ENCODE measurements at regions not wholly inside any gene's neighbourhood (a gene's known extent, or its start where the extent isn't known, plus 50 kb on each side); places are given as distances from the start of the nearest gene placed in this dataset.

GRCh38 chr3:28863186-28863585 lies 417.7 kb upstream of the RBMS3 start (continued):
- no peak for TF ChIP-seq ZNF462 (CRISPR knock-in tag; IDR thresholded peaks at IDR 0.05)
- TF ChIP-seq EZH2 (IDR thresholded peaks at IDR 0.05; ENCODE audit: low read depth, unreplicated experiment): no peak
- no peak for TF ChIP-seq CREB1 (CRISPR knock-in tag; IDR thresholded peaks at IDR 0.05; ENCODE audit: low read depth)
- TF ChIP-seq JUNB (IDR thresholded peaks at IDR 0.05; ENCODE audit: unreplicated experiment): no peak
- no peak for TF ChIP-seq NANOG (IDR thresholded peaks at IDR 0.05; ENCODE audit: borderline replicate concordance)
- no peak for TF ChIP-seq REST (IDR thresholded peaks at IDR 0.05; ENCODE audit: unreplicated experiment)

GRCh38 chr3:28867836-28868235 lies 413.0 kb upstream of the RBMS3 start:
- H2AFZ ChIP-seq: peak overlapping the region; percentile 61; the same call in 1 of the 2 replicates
- no peaks in the 10 kb centered on the region for H3K9me2 ChIP-seq (ENCODE audit: insufficient read depth)
- Mint-ChIP-seq H3K4me1 (no peaks in the 10 kb centered on the region), H3K9me3 (no peaks in the 10 kb centered on the region), H3K36me3 (ENCODE audit: low read depth) (no peaks in the 10 kb centered on the region), H3K27me3 (ENCODE audit: insufficient read depth, low read depth, poor library complexity) (no peaks in the 10 kb centered on the region), H3K4me3 (no peak overlapping the region), H3K27ac (no peak overlapping the region)
- no peaks in the 10 kb centered on the region for H3K27me3 ChIP-seq (ENCODE audit: insufficient read depth)
- peak; percentile 57 for ATAC-seq
- H3K4me1 ChIP-seq (ENCODE audit: insufficient read depth): 0 out of 2 replicates have a peak, but pooled peaks cover 4% of the 10 kb centered on the region
- no peak for DNase-seq (ENCODE audit: low spot score)
- no peaks in the 10 kb centered on the region for H3K36me3 ChIP-seq (ENCODE audit: insufficient read depth)
- H3K79me2 ChIP-seq (replicated peaks; ENCODE audit: insufficient read depth): no peaks in the 10 kb centered on the region
- H3K4me2 ChIP-seq: no peak overlapping the region
- H3F3A ChIP-seq (replicated peaks; ENCODE audit: low read depth): no peaks in the 10 kb centered on the region
- H3K27ac ChIP-seq (ENCODE audit: low read depth): no peak overlapping the region
- no peak overlapping the region for H3K4me3 ChIP-seq
- H4K20me1 ChIP-seq (replicated peaks; ENCODE audit: insufficient read depth): no peaks in the 10 kb centered on the region
- TF ChIP-seq ZNF331 (CRISPR knock-in tag; IDR thresholded peaks at IDR 0.05; ENCODE audit: low read depth) (no peak), POLR2AphosphoS5 (IDR thresholded peaks at IDR 0.05; ENCODE audit: low read depth) (no peak), NANOG (IDR thresholded peaks at IDR 0.05; ENCODE audit: borderline replicate concordance) (no peak), EZH2 (IDR thresholded peaks at IDR 0.05; ENCODE audit: low read depth, unreplicated experiment) (no peak), CREB1 (CRISPR knock-in tag; IDR thresholded peaks at IDR 0.05; ENCODE audit: low read depth) (no peak)
